ENCODE measurements at regions not wholly inside any gene's neighbourhood (a gene's known extent, or its start where the extent isn't known, plus 50 kb on each side); places are given as distances from the start of the nearest gene placed in this dataset.

DNA sequence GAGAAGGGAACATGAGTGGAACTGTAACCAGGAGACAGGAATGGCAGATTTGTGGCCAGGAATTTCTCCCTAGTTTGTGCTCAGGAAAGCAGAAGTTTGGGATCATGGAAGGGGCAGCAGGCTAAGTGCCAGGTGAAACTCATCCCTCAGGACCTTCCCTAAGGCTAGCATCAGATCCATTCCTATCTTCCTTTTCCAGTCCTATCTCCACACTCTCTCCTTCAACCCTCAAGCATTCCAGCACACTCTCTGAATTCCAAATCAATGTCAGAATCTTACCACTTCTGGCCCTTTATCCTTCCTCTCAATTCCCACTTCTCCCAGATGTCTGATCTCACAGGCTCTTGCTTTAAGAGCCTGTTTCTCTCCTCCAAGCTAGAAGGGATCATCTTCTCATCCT, 53.2 kb upstream of the GRIA1 start:
- TF ChIP-seq RARB (CRISPR knock-in tag; IDR thresholded peaks at IDR 0.05) (no peak), TSHZ2 (CRISPR knock-in tag; IDR thresholded peaks at IDR 0.05) (no peak), ZNF8 (CRISPR knock-in tag; IDR thresholded peaks at IDR 0.05) (no peak), ZNF565 (CRISPR knock-in tag; conservative IDR thresholded peaks at IDR 0.05; ENCODE audit: low read depth) (no peak), TCF4 (CRISPR knock-in tag; IDR thresholded peaks at IDR 0.05; ENCODE audit: borderline replicate concordance) (no peak), ZNF70 (CRISPR knock-in tag; IDR thresholded peaks at IDR 0.05) (no peak)
